ENCODE measurements at regions not wholly inside any gene's neighbourhood (a gene's known extent, or its start where the extent isn't known, plus 50 kb on each side); places are given as distances from the start of the nearest gene placed in this dataset.
A peak's percentile ranks its signal among the peaks of the same experiment; 100 is the strongest.

- Histone ChIP-seq H3K4me1 (ENCODE audit: low read length) (peaks cover 34% of the 10 kb centered on the region), H3K4me2 (ENCODE audit: low read depth, low read length) (peak overlapping the region; percentile 72)
These were observed 139.3 kb upstream of the FBXL17 start for GRCh38 chr5:108521011-108521700.

GRCh38 chr5:108516785-108517184 is 134.9 kb upstream of the FBXL17 start:
- H3F3A ChIP-seq (ENCODE audit: insufficient read depth, low read length): peaks cover 16% of the 10 kb centered on the region
- no peaks in the 10 kb centered on the region for H4K20me1 ChIP-seq (ENCODE audit: insufficient read depth, low read length)
- no peak overlapping the region for H3K27ac ChIP-seq (ENCODE audit: low read length)
- no peaks in the 10 kb centered on the region for H3K9me3 ChIP-seq (replicated peaks; ENCODE audit: insufficient read depth, low read length)
- H3K9ac ChIP-seq (ENCODE audit: low read length): no peak overlapping the region
- no peaks in the 10 kb centered on the region for H3K36me3 ChIP-seq (replicated peaks; ENCODE audit: insufficient read depth, low read length)
- no peak for DNase-seq
- H3K9me2 ChIP-seq (replicated peaks; ENCODE audit: insufficient read depth, low read length): no peaks in the 10 kb centered on the region
- H2AFZ ChIP-seq (ENCODE audit: low read length): no peak overlapping the region
- H3K79me2 ChIP-seq (ENCODE audit: low read length): no peaks in the 10 kb centered on the region
- no peak overlapping the region for H3K4me3 ChIP-seq (ENCODE audit: low read length)
- H3K4me2 ChIP-seq (ENCODE audit: low read depth, low read length): no peak overlapping the region
- peaks cover 7% of the 10 kb centered on the region for H3K4me1 ChIP-seq (ENCODE audit: low read length)
- H3K27me3 ChIP-seq (replicated peaks; ENCODE audit: insufficient read depth, low read length): no peaks in the 10 kb centered on the region
- TF ChIP-seq EZH2 (optimal IDR thresholded peaks at IDR 0.05; ENCODE audit: low read depth, low read length): no peak
- no peak for TF ChIP-seq CTCF (IDR thresholded peaks at IDR 0.05; ENCODE audit: low read length)
- no peak for TF ChIP-seq EZH2phosphoT487 (IDR thresholded peaks at IDR 0.05; ENCODE audit: low read length)

More at GRCh38 chr5:108521011-108521700, 139.3 kb upstream of the FBXL17 start:
- peaks cover 21% of the 10 kb centered on the region for H3F3A ChIP-seq (ENCODE audit: insufficient read depth, low read length)
- H3K9ac ChIP-seq (ENCODE audit: low read length): peak overlapping the region; percentile 66
- H3K27ac ChIP-seq (ENCODE audit: low read length): peak overlapping the region; percentile 95
- no peaks in the 10 kb centered on the region for H3K79me2 ChIP-seq (ENCODE audit: low read length)
- no peaks in the 10 kb centered on the region for H3K27me3 ChIP-seq (replicated peaks; ENCODE audit: insufficient read depth, low read length)
- no peaks in the 10 kb centered on the region for H4K20me1 ChIP-seq (ENCODE audit: insufficient read depth, low read length)
- H3K4me3 ChIP-seq (ENCODE audit: low read length): peak overlapping the region; percentile 38
- DNase-seq: peak; percentile 94
- H3K36me3 ChIP-seq (replicated peaks; ENCODE audit: insufficient read depth, low read length): no peaks in the 10 kb centered on the region
- peak overlapping the region; percentile 42 for H2AFZ ChIP-seq (ENCODE audit: low read length)
- H3K9me2 ChIP-seq (replicated peaks; ENCODE audit: insufficient read depth, low read length): no peaks in the 10 kb centered on the region
- TF ChIP-seq EZH2phosphoT487 (IDR thresholded peaks at IDR 0.05; ENCODE audit: low read length) (no peak), EZH2 (optimal IDR thresholded peaks at IDR 0.05; ENCODE audit: low read depth, low read length) (no peak), CTCF (IDR thresholded peaks at IDR 0.05; ENCODE audit: low read length) (no peak)
- no peaks in the 10 kb centered on the region for H3K9me3 ChIP-seq (replicated peaks; ENCODE audit: insufficient read depth, low read length)

GRCh38 chr5:108515517-108516105 is 133.7 kb upstream of the FBXL17 start:
- no peak overlapping the region for H3K4me2 ChIP-seq (ENCODE audit: low read depth, low read length)
- H2AFZ ChIP-seq (ENCODE audit: low read length): no peak overlapping the region
- no peak for DNase-seq
- H4K20me1 ChIP-seq (ENCODE audit: insufficient read depth, low read length): no peaks in the 10 kb centered on the region
- H3K9me2 ChIP-seq (replicated peaks; ENCODE audit: insufficient read depth, low read length): no peaks in the 10 kb centered on the region
- no peaks in the 10 kb centered on the region for H3K9me3 ChIP-seq (replicated peaks; ENCODE audit: insufficient read depth, low read length)
- H3K36me3 ChIP-seq (replicated peaks; ENCODE audit: insufficient read depth, low read length): no peaks in the 10 kb centered on the region
- no peaks in the 10 kb centered on the region for H3K79me2 ChIP-seq (ENCODE audit: low read length)
- H3F3A ChIP-seq (ENCODE audit: insufficient read depth, low read length): peaks cover 5% of the 10 kb centered on the region; the same call in 1 of the 2 replicates
- no peaks in the 10 kb centered on the region for H3K27me3 ChIP-seq (replicated peaks; ENCODE audit: insufficient read depth, low read length)
- H3K9ac ChIP-seq (ENCODE audit: low read length): no peak overlapping the region
- TF ChIP-seq CTCF (IDR thresholded peaks at IDR 0.05; ENCODE audit: low read length) (no peak), EZH2phosphoT487 (IDR thresholded peaks at IDR 0.05; ENCODE audit: low read length) (no peak), EZH2 (optimal IDR thresholded peaks at IDR 0.05; ENCODE audit: low read depth, low read length) (no peak)
- no peak overlapping the region for H3K4me3 ChIP-seq (ENCODE audit: low read length)
- H3K4me1 ChIP-seq (ENCODE audit: low read length): peaks cover 4% of the 10 kb centered on the region; the same call in 1 of the 2 replicates
- no peak overlapping the region for H3K27ac ChIP-seq (ENCODE audit: low read length)
